Germinal center (tissue), 1 donor: ENCODE measurements at regions not wholly inside any gene's neighbourhood (a gene's known extent, or its start where the extent isn't known, plus 50 kb on each side); places are given as distances from the start of the nearest gene placed in this dataset.

ENCODE experiments used
- DNase-seq: peaks from one replicate; pipeline ENCODE4 v3.0.0; 2012; ENCODE audit warnings: mixed read lengths, low spot score

DNA sequence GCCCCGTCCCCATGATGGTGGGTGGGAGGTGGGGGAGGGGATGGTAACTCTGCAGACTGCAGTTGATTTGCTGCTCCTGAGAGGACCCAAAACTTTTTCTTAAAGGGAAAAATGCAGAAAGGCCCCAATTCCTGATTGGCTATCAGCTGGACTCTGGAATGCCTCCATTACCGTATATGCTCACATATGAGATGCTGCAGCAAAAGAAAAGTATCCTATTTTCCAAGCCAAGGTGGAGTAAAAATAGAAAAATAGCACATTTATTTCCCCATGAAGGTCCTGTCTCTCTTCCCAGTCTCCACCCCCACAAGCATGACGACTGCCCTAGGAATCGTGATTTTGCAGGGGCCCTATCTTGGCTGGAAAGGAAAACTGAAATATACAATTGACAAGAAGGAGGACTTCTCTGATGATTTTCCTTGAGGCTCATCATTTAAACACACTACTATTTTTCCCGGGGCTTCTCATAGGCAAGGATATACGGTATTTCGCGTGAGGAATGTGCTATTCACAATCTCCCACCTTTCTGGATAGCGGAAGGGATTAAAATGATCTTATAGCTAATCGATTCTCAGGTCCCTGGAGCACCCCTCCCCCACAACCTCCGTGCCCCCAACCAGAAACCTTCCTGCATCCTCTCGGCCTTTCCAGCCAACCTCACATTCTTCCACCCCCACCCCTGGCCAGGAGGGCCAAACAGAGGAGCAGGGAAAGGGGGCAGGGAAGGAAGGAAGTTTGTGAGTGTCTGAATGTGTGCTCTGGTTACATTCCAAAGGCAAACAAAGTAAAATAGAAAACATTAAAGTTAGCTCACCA lies 138.9 kb upstream of the CCND2 start:
- DNase-seq, result no peak

DNA sequence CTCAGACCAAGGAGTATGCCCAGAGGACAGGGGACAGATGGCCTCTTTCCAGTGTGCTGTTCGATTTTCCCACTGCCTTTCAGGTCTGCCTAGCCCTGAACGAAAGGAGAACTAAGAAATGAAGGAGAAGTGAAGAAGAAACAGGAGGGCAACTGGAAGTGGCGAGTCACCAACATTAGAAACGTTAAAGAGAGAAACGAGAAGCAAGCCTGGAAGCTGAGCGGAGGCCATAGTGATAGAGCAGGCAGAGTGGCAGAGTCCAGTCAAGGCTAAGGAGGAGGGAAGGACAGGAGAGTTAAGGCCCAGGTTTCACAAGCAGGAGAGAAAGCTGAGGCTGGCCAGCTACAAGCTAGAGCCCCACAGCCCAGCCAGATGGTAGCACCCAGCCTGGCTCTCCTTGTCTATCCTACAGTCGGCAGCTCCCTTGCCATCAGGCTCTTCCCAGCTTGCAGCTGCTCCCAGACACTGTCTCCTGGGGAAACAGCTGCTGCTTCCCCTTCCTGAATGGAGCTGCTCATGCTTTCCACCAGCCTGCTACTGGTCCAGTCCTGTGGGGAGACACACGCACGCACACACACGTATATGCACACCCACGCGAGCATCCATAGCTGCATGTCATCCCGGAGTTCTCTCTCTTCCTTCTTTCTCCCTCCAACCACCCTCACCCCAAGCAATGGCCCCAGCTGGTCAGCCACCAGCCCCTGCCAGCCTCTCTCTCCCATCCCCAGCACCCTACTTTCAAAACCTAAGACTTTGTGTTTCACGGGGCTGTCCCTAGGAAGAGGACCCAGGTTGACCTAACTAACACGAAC lies 139.7 kb upstream of the CCND2 start:
- DNase-seq, result no peak

DNA sequence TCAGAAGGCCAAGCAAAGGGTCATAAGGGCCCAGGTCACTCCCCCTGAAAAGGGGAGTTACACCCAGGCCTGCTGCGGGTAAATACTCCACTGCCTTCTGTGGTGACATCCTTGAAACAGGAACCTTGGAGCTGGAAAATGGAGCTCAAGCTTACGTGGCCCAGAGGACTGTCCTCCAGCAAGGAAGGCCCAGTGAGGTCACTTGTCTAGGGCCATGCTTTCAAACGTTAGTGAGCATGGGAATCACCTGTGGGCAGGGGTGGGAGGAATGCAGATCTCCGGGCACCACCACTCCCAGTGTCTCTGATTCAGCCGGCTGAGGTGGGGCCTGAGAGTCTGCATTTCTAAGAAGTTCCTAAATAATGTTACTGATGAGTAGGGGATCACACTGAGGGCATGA lies 140.5 kb upstream of the CCND2 start:
- no peak for DNase-seq

DNA sequence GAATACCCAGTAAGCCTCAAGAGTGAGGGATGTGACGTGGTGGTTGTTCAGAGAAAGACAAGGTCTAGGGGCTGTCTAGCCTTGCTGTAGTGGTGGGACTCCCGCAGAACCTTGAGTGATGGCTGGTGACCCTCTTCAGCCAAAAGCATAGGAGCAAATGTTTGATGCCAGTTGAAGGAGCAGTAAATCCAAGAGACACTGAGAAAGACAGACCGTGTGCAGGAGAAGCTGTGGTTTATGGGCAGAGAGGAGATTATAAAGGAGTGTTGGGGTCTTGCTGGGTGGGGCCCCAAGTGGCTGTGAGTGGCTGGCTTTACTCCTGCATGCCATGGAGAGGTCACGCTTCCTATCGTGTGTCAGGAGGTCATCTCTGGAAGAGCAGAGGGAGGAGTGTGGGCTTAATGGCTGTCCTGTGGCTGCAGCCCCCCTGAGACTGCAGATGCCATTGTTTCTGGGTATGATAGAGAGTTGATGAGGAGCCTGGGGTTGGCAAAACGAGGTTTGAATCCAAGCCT lies 152.0 kb upstream of the CCND2 start:
- DNase-seq, result no peak

DNA sequence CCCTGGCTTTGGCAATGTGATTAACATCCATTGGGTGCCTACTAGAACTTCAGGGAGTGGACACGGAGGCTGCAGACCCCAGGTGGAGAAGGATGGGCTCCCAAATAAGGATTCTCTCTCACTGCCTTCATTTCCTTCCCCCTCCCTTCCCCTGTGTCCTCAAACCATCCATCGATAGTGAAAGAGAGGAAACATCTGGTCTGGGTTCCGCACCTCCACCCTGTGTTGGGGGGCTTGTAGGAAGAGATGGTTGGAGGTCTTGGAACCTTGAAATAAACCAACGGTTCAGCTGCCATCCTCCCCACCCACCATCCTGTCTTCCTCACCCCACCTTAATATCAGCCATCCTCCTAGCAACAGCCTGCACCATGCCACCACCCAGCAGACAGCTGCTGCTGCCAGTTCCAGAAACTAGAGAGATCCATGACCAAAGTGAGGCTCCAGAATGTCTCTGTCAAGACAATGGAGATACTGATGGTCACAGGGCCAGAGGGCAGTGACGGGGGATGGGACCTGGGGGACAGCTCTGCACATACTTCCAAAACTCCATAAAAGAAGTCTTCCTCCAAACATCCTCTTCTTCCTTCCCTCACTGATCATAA lies 153.1 kb upstream of the CCND2 start:
- no peak for DNase-seq

DNA sequence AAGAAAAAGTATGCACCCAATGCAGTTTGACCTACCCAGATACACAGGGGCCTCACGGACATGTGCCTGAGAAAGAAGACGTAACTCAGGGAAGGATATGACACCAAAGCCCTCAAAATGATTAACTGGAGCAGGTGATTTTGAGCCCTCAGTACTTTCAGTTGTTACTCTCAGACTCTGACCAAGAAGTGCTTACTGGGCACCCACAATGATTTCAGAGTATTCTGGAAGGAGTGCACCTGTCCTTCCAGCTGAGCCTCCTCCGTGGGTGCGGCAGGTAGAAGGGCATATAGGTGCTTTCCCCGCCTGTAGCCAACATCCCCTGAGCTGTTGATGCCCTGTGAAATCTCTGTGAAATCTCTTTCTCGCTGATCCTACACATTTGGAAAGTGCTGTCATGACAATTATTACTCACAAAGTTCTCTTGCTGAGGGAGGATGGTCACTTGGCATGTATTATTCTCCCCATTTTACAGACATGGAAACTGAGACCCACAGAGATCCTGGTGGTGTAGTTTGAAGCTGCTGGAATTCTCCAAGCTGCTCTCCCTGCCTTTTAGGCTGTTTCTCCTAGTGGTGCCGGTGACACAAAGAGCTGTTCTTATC lies 154.3 kb upstream of the CCND2 start:
- no peak for DNase-seq

DNA sequence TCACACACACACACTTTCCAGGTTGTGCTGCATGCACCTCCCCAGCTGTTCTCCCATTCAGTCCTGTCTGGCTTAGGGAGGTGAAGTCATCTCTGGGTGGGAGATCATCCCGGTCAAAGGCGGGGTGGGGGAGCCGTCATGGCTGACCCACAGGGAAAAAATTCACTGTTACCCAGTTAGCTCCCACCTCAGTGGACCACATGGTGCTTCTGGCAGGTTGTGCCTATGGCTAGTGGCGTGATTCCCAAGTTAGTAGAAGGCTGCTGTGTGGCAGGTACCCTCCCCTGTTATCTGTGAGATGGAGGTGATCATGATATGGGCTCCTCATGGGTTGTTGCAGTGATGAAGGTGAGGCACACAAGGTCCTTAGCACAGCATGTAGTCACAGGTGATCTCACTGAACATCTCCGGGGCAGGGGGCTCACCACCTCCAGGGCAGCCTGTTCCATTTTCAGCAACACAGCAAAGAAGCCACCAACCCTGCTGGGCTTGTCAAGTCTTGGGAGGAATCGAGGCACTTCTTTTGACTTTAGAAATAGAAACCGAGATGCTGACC lies 154.9 kb upstream of the CCND2 start:
- DNase-seq, result no peak

DNA sequence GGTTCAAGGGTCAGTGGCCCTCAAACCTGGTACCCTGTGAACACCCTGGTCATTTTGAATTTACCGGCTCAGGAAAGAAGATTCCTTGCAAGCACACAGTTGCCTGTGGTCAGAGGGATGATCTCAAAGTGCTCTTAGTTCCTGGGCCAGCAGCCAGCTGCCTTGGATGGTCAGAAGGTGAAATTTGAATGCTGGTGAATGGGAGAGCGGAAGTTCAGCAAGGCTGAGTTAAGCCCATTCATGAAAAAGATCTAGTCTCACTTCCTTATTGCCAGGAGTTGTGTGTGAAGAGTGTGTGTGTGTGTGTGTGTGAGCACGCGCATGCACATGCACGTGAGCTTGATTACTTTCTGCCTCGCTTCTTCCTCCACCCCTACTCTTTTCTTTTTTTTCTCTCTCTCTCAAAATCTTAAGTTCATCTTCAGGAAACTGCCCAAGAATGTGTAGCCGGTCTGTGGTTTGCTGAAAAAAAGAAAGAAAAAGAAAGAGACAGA lies 155.5 kb upstream of the CCND2 start:
- DNase-seq, result peak; percentile 52

DNA sequence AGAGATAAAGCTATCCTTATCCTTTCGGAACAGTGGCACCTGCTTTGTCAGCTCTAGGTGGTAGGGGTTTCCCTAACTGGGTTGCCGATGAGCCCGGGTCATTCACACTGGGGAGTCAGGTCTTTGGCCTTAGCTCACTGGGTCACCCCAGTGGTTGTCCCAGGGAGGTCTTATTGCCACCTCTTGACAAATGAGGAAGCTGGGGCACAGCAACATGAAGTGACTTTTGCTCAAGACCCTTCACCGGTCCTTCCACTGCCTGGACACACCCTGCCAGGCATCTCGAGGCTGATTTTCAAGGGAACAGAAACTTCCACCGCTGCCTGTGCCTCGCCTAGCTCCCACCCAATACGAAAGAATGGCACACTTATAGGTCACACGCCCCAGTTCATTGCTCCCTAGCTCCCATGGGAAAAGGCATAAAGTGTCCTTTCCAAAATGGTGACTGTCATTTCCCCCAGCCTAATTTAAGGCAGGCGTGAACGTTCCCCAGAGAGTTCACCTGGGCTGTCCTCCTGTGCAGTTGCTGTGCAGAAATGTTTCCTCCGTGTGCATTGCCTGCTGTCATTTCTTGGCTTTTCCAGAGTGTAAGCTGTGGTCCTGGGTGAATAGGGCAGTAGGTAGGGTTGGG lies 156.1 kb upstream of the CCND2 start:
- no peak for DNase-seq

DNA sequence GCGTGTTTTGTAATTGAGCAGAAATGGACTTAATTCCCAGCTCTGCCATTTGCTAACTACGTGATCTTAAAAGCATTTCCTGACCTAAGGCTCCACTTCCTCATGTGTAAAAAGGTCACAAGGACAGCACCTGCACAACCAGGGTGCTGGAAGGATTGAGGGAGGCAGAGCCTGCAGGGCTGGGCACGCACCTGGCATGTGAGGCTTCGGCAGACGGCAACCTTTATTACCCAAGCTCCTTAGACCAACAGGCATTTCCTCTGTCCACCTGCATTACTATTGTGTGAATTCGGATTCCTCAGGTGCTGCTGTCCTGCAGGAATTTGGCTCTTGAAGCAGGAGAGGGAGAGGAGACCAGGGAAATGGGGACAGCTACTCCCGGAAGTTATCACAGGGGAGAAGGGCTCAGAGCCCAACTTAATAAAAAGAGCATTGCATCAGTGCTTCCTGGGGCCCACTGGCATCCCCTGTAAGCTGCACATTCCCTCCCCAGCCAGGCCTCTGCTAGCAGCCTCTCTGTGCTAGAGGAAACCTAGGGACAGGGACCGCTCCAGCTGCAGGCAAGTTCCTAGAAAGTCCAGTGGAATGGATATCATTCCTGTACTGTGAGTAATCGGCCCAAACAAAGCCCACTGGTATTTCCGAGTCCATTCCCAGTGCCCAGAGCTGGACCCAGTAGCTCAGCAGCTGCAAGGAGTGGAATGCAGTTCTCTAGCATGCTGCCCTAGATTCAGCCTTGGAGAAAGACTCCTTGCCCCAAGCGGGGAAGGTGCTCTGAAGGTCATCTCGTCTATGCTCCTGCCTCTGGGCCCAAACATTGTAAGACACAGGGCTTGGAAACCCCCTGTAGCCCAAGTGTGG lies 157.1 kb upstream of the CCND2 start:
- DNase-seq, result no peak

DNA sequence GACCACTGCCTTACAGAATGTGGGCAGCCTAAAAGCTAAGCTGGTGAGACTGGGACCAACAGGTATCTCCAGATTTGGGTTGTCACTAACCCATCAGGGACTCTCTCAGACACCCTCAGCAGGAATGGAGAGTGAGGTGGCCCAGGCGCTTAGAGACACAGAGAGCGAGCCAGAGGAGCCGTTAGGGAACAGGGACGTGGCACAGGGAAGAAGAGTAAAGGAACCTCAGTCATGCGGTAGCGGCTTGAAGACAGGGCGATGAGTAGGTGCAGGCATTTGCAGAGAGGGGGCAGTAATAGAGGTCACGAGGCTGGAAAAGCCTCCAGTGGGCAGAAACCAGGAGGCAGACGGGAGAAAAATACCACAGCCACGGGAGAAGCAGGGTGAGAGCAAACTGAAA lies 158.0 kb upstream of the CCND2 start:
- no peak for DNase-seq

DNA sequence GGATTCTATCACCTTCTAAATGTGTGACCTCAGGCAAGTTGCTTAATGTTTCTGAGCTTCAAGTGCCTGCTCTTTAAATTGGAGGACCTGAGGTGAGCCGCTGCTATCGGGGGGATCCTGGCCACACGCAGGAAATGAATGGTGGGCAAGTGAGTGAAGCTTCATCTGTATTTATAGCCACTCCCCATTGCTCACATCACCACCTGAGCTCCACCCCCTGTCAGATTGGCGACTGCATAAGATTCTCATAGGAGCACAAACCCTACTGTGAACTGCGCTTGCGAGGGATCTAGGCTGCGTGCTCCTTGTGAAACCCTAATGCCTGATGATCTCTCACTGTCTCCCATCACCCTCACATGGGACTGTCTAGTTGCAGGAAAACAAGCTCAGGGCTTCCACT lies 158.6 kb upstream of the CCND2 start:
- DNase-seq, result no peak

DNA sequence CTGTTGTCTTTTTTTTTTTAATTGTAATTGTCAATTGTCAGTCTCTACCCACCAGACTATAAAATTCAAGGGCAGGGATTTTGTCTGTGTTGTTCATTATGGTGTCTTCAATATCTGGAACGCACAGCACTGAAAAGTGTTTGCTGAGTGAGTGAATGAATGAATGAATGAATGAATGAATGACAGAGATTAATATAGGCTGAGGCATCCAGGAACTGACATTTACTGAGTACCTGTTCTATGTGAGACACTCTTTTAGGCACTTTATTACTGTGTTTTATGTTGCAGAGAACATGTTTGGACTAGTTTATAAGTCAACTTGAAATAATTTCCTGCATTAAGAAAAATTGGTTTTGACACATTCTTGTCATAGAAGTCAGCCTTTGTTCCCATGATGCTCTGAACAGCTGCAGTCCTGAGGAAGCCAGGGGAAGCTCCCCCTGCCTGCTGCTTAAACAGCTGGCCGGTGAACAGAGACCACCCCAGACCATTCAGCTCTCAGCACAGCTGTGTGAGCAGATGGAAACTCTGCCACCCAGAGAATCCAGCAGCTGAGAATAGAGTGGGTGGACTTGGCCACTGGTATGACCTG lies 160.7 kb upstream of the CCND2 start:
- DNase-seq, result no peak

DNA sequence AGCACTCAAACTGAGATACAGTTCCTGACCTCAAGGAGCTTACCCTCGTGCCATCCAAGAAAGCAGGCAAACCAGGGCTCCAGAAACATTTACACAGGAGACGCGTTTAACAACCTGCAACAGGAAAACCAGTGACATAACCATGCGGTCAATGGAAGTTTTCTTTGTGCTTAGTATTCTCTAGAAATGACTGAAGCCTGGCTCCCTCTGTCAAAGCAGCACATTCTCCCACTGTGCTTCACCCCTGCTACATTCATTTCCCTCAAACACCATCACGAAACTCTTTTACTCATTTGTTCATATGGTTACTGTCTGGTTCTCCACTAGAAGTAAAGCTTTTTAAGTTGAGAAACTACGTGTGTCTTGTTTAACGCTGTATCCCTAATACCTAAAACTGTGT lies 161.3 kb upstream of the CCND2 start:
- no peak for DNase-seq

DNA sequence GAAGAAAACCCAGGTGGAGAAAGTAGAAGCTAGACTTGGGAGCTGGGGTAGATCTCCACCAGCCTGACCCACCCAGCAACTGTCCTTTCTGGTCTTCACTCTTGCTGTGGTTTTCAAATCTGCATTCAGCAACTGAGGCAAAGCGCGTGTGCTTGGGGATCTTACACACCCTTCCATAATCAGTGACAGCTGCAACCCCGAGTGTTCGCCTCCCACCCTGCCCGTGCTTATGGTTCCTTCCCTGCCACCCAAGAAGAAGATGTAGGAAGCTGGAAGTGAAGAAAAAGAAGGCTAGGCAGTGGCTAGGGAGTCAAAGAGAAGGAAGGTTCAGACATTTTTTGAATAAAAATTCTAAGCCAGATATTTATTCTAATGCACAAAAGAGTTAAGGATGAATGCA lies 162.6 kb upstream of the CCND2 start:
- DNase-seq, result no peak

DNA sequence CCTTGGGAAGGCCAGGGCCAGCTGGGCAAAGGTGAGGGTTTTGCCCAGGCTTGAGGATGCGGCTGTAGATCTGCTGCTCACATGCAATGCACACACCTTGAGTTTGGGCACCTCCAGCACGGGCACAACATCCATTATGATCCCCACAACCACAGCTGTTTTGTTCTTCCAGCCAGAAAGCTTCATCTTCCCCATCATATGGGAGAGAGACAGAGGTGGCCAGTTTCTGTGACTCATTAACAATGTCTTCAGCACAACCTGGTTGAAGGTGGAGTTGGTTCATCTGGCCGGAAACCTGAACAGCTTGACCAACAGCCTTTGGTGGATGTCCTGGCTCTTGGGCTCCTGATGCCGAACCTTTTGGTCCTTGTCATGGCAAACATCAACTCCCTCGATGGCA lies 163.7 kb upstream of the CCND2 start:
- no peak for DNase-seq

DNA sequence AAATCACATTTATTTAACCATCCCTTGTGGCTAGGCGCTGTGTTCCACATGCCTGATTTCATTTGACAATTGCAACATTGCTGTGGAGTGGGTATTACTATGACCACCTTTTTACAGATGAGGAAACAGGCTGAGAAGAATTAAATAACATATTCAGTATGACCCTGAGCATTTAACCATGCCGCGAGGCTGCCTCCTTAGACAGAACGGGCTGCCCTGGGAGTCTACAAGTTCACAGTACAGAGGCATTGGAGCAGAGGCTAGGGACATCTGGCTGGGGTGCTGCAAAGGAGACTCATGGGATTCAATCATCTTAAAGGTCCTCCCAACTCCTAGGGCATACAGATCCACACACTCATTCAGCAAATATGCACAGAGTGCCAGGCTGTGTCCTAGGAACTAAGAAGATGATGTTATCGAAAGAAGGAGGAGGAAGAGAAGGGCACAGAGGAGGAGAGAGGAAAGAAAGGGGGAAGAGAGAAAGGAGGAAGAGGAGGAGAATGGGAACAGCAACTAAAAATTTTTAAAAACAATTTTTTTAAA lies 164.7 kb upstream of the CCND2 start:
- DNase-seq, result no peak

DNA sequence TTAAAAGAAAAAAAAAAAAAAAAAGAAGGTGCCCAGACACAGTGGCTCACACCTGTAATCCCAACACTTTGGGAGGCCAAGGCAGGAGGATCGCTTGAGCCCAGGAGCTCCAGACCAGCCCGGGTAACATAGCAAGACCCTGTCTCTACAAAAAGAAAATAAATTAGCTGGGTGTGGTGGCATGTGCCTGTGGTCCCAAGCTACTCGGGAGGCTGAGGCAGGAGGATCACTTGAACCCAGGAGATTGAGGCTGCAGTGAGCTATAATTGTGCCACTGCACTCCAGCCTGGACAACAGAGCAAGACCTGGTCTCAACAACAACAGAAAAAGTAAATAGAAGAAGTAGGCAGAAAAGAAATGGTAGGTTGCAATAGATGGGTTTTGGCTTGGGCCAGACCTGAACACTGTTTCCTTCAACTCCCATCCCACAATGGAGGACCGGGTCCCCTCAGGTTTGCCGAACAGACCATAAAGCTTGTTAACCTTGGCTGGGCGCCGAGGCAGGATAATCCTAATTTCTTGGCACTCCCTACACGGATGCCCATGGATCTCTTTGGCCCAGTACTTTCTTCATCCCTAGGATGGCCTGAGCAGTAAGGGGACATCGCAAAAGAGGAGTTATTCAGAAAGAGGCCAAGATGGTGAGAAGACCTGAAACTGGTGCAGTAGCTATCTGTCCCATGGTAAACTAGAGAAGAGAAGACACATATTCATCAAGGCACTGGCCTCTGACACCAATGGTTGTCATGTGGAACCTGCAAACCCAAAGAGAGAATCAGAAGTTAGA lies 165.5 kb upstream of the CCND2 start:
- no peak for DNase-seq

DNA sequence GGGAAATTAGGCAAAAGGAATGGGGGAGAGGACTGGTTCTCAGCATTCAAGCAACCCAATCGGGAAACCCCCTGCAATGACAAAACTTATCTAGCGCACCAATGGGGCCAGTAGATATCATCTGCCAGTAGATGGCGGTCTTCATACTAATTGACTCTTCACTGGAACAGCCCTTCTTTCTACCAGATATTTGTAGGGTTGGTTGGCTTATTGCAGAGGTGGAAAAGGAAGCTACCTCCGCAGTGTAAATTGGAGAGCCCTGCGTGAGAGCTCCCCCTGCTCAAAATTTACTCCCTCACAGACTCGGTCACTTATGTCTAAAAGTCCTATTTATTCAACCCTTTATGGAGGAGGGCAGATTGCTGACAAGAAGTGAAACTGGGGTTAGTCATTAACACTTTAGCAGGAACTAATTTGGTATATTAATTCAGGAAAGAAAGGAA lies 166.1 kb upstream of the CCND2 start:
- peak; percentile 79 for DNase-seq
